Esophagus muscularis mucosa (tissue), 4 donors: ENCODE measurements at regions not wholly inside any gene's neighbourhood (a gene's known extent, or its start where the extent isn't known, plus 50 kb on each side); places are given as distances from the start of the nearest gene placed in this dataset.

Experiments used
- DNase-seq: peaks from one replicate; pipeline ENCODE4 v3.0.0-alpha.2; 2017; ENCODE audit errors: extremely low spot score
- H3K27ac ChIP-seq, 4 donors: fragments of 200-600 bp; sonication (generic); replicated peaks in 1 of 4; 1 replicate in 3 of 4; 2 replicates in 1 of 4; pipeline ENCODE4 v1.5.1; 2016 to 2019; ENCODE audit warnings: mild to moderate bottlenecking in 1 of 4
- H3K27me3 ChIP-seq, 4 donors: fragments of 200-600 bp; sonication (generic); one replicate each; pipeline versions ENCODE4 v1.5.1 to v1.6.0; 2016 to 2019
- H3K36me3 ChIP-seq, 4 donors: fragments of 200-600 bp; sonication (generic); one replicate each; pipeline ENCODE4 v1.5.1; 2016 to 2019
- H3K4me1 ChIP-seq, 4 donors: fragments of 200-600 bp; sonication (generic); one replicate each; pipeline ENCODE4 v1.5.1; 2016 to 2019
- H3K4me3 ChIP-seq, 4 donors: fragments of 200-600 bp; sonication (generic); 1 replicate in 2 of 4; 2 replicates in 2 of 4; pipeline ENCODE4 v1.5.1; 2016 to 2019; ENCODE audit warnings: mild to moderate bottlenecking in 4 of 4, moderate library complexity in 1 of 4
- H3K9me3 ChIP-seq, 4 donors: fragments of 200-600 bp; sonication (generic); 1 replicate in 3 of 4; 2 replicates in 1 of 4; pipeline ENCODE4 v1.5.1; 2016 to 2019
- CTCF ChIP-seq, 3 experiments: fragments of 200-600 bp in 2 of 3; fragments of 450-650 bp in 1 of 3; sonication (generic) in 2 of 3; IDR thresholded peaks; one replicate each; pipeline ENCODE4 v1.5.1; 2017 to 2019; ENCODE audit warnings: antibody characterized with exemption in 3 of 3, mild to moderate bottlenecking in 2 of 3, moderate library complexity in 1 of 3
- EP300 ChIP-seq: sonication (generic); formaldehyde crosslinking; IDR thresholded peaks from one replicate; pipeline ENCODE4 v1.6.1; 2017; ENCODE audit warnings: antibody characterized with exemption
- POLR2A ChIP-seq: fragments of 450-650 bp; IDR thresholded peaks from one replicate; pipeline ENCODE4 v1.6.1; 2017; ENCODE audit warnings: antibody characterized with exemption, moderate library complexity, mild to moderate bottlenecking, low read depth
- POLR2AphosphoS5 ChIP-seq, 2 donors: sonication (generic); formaldehyde crosslinking; IDR thresholded peaks; one replicate each; pipeline ENCODE4 v1.6.1; 2017; ENCODE audit warnings: antibody characterized with exemption in 2 of 2
- WGBS: methylation state at CpG from one replicate; pipeline ENCODE4 v1.1.5; 2018; 5-methylcytosine and 5-hydroxymethylcytosine counted together
- intact Hi-C: fragments of 100-400 bp; cut with DNase I; formaldehyde crosslinking; loops from one replicate; pipeline ENCODE4 v1.15.1; 2023

- no peaks in the 10 kb centered on the region for H3K27me3 ChIP-seq
- TF ChIP-seq CTCF (IDR thresholded peaks at IDR 0.05) (no peak), POLR2AphosphoS5 (IDR thresholded peaks at IDR 0.05) (no peak), POLR2A (no peak), EP300 (no peak)
- peaks cover 0 to 4% (median 0%) of the 10 kb centered on the region in 4 donors for H3K9me3 ChIP-seq
- H3K27ac ChIP-seq, result no peak overlapping the region
- 89% methylated on average over 3 of the region's 3 CpGs for whole genome bisulfite sequencing
- no peak for DNase-seq
- no peak overlapping the region for H3K4me3 ChIP-seq
- no peaks in the 10 kb centered on the region for H3K4me1 ChIP-seq
- no peaks in the 10 kb centered on the region for H3K36me3 ChIP-seq
- intact Hi-C loops, result no loop called here
Measured at GRCh38 chr17:12376276-12376675, 289.4 kb upstream of the MYOCD start.

GRCh38 chr17:12386225-12386624 lies 279.5 kb upstream of the MYOCD start:
- H3K9me3 ChIP-seq, result no peaks in the 10 kb centered on the region
- no peak for TF ChIP-seq POLR2A
- no peak for TF ChIP-seq POLR2AphosphoS5 (IDR thresholded peaks at IDR 0.05)
- TF ChIP-seq EP300, result no peak
- TF ChIP-seq CTCF (IDR thresholded peaks at IDR 0.05), result no peak
- H3K4me1 ChIP-seq, result peaks cover 0 to 2% (median 0%) of the 10 kb centered on the region in 4 donors
- H3K36me3 ChIP-seq, result no peaks in the 10 kb centered on the region
- H3K27me3 ChIP-seq, result no peaks in the 10 kb centered on the region
- intact Hi-C loops, result no loop called here
- no peak overlapping the region for H3K4me3 ChIP-seq
- WGBS, result 62% methylated on average over 1 of the region's 1 CpG
- no peak overlapping the region for H3K27ac ChIP-seq
- DNase-seq, result peak; percentile 60

GRCh38 chr17:12388226-12388625 lies 277.5 kb upstream of the MYOCD start:
- Histone ChIP-seq H3K36me3 (no peaks in the 10 kb centered on the region), H3K4me3 (no peak overlapping the region), H3K27me3 (no peaks in the 10 kb centered on the region), H3K9me3 (no peaks in the 10 kb centered on the region), H3K27ac (no peak overlapping the region), H3K4me1 (peaks cover 0 to 10% (median 0%) of the 10 kb centered on the region in 4 donors)
- 73% methylated on average over 3 of the region's 3 CpGs for WGBS
- no peak for DNase-seq
- intact Hi-C loops, result no loop called here
- no peak for TF ChIP-seq EP300
- no peak for TF ChIP-seq POLR2A
- no peak for TF ChIP-seq CTCF (IDR thresholded peaks at IDR 0.05)
- no peak for TF ChIP-seq POLR2AphosphoS5 (IDR thresholded peaks at IDR 0.05)

- Histone ChIP-seq H3K4me3 (no peak overlapping the region), H3K4me1 (peaks cover 0 to 10% (median 0%) of the 10 kb centered on the region in 4 donors), H3K27ac (no peak overlapping the region), H3K27me3 (no peaks in the 10 kb centered on the region), H3K36me3 (no peaks in the 10 kb centered on the region), H3K9me3 (no peaks in the 10 kb centered on the region)
- 97% methylated on average over 2 of the region's 2 CpGs for WGBS
- TF ChIP-seq POLR2A (no peak), EP300 (no peak), POLR2AphosphoS5 (IDR thresholded peaks at IDR 0.05) (no peak), CTCF (IDR thresholded peaks at IDR 0.05) (no peak)
- no peak for DNase-seq
- intact Hi-C loops, result no loop called here
Measured at GRCh38 chr17:12389421-12389820, 276.3 kb upstream of the MYOCD start.

- no peak overlapping the region for H3K4me3 ChIP-seq
- peaks cover 0 to 10% (median 0%) of the 10 kb centered on the region in 4 donors for H3K4me1 ChIP-seq
- intact Hi-C loops, result no loop called here
- no peak overlapping the region for H3K27ac ChIP-seq
- no peaks in the 10 kb centered on the region for H3K36me3 ChIP-seq
- WGBS, result 75% methylated on average over 4 of the region's 4 CpGs
- TF ChIP-seq EP300, result no peak
- no peaks in the 10 kb centered on the region for H3K9me3 ChIP-seq
- DNase-seq, result no peak
- no peaks in the 10 kb centered on the region for H3K27me3 ChIP-seq
Measured at GRCh38 chr17:12390631-12391030, 275.1 kb upstream of the MYOCD start.
